GM21576 (cell line): ENCODE measurements at regions not wholly inside any gene's neighbourhood (a gene's known extent, or its start where the extent isn't known, plus 50 kb on each side); places are given as distances from the start of the nearest gene placed in this dataset.
A peak's percentile ranks its signal among the peaks of the same experiment; 100 is the strongest.
"Not testable (repeated sequence)": the region's sequence is repeated elsewhere in the genome, so short reads cannot be mapped to it uniquely, and the experiment has no call there.

Source experiments
- ATAC-seq: cut with Tn5 transposase; IDR thresholded peaks from one replicate; pipeline ENCODE4 v1.9.1; 2021; ENCODE audit warnings: mild to moderate bottlenecking, moderate library complexity; ENCODE audit not compliant: unreplicated experiment

DNA sequence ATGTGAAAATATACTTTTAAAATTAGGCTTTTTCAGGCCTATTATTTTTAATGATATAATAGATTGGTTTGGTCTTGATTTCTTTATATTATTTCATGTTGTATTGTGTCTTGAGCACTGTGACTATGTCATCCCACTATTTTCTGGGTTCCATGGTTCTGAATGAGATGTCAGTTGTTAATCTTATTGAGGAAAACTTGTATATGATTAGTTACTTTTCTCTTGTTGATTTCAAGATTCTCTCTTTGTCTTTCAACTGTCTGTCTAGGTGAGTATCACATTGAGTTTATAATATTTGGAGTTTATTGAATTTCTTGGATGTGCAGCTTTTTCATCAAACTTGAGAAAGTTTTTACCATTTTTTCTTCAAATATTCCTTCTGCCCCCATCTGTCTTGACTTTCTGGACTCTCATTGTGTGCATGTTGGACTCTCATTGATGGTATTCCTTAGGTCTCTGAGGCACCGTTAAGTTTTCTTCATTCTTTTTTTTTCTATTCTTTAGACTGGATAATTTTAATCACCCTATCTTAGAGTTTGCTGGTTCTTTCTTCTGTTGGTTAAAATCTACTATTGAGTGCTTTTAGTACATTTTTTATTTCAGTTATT, 175.8 kb downstream of the TMEM167A start:
- ATAC-seq = no peak

DNA sequence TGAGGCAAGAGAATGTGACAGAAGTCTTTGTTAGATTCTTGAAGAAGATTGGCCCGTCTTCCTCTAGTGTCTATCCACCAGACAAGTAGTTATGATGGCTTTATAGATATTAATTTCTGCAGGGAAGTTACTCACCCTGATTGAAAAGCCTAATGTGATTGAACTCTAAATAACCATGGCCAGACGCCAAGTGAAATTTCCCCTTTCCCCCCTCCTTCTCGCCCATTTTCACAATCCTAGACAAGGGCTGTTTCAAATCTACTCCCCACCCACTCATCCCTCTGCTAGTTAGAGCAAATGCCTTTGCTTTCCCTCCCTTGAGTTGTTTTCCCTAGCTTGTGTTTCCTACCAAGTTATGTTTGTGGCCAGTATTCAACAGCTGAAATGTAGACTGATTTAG, 182.5 kb downstream of the TMEM167A start:
- ATAC-seq = no peak

DNA sequence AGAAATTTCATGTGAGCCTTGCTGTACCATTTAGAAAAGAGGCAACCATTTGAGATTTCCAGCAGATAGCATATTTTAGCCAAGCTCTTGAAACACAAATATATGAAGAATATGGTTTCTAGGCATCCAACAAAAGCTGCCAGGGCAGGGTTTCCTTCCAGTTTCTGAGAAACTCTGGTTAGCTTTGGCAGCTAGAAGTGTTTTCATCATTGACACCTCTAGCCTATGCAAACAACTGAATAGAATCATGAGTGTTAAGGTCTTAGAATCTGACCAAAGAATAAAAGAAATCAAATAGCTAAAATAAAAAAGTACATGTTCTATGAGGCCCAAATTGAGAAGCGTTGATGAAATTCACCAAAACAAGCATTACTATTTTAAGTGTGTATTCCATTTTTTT, 188.1 kb downstream of the TMEM167A start:
- no peak for ATAC-seq

DNA sequence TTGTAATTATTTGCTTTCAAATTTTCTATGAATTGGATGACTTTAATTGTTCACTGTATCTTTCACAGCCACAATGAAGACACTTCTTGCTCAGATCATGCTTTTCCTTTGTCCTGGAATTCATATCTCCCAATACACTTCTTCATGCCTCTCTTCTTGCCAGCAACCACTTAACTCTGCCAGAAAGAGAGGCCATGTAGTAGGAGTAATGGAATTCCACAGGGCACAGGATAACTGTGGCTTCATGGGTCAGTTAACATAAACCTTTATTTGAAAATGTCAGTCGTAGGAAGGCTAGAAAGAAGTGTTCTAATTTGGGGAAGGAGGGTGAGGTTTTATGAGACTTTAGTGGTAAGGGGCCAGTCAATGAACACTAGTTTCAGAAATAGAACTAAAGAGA, 190.3 kb downstream of the TMEM167A start:
- ATAC-seq = no peak

DNA sequence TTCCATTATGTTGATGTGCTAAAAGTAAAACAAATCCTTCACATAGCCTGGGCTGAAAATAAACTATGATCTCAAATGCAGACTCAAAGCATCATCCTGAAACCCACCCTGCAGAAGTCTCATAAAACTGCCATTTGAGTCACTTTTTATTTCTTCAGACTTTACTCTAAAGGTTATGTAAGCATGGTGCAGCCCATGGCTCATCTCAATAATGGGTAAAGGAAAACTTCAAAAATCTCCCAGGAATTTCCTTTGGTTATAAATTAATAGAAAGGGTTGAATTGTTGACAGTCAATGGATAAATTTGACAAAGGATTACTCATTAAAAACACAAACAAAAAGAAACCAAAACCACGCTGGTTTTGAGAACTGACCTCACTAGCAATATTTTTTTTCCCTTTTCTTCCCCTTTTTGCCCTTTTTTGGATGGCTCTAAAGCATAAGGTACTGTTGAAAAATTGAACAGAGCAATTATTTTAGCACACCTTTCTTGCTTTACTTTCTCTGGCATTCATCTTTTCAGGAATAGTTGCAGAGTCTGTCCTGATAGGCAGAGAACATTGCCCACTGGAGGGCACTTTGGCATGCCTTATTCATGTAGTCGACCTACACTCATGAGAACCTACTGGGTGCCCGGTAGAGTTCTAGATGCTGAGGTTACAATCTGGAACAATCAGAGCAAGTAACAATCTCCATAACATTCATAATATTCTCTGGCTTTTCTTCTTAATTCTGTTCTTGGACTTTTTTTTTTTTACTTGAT, 191.4 kb downstream of the TMEM167A start:
- peak; percentile 39 for ATAC-seq

DNA sequence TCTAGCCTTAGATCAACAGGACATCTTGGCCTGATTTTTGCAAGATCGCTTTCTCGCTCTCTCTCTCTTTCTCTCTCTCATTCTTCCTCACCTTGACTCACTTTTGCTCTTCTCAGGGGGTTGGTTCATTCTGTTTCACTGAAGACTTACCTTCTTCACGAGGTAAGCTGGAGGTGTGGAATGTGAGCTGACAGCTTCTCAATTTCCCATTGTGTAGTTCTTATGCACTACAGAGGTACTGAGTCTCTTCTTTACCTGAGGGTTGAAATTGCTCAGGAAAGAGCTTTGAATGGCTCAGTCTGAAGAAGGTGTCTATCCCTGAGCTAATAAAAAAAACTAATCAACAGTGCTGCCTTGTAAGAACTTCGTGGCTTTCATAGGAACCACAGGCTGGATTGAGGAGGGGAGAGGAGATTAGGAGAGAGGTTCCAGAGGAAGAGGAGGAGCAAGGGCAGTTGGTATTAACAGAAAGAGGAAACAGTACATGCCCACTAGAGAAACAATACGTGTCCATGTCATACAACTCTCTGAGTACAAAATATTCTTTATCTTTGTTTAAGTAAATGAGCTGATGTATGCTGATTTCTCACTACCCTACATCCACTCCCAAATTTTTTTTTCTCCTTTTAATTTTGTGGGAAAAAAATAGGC, 192.2 kb downstream of the TMEM167A start:
- no peak for ATAC-seq

DNA sequence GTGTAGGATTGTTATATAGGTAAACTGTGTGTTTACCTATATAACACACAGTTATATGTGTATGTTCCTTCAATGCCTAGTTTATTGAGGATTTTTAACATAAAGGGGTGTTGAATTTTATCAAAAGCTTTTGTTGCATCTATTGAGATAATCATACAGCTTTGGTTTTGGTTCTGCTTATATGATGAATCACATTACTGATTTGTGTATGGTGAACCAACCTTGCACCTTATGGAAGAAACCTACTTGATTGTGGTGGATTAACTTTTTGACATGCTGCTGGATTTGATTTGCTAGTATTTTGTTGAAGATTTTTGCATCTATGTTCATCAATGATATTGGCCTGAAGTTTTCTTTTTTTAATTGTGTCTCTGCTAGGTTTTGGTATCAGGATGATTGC, 194.9 kb downstream of the TMEM167A start:
- no peak for ATAC-seq

DNA sequence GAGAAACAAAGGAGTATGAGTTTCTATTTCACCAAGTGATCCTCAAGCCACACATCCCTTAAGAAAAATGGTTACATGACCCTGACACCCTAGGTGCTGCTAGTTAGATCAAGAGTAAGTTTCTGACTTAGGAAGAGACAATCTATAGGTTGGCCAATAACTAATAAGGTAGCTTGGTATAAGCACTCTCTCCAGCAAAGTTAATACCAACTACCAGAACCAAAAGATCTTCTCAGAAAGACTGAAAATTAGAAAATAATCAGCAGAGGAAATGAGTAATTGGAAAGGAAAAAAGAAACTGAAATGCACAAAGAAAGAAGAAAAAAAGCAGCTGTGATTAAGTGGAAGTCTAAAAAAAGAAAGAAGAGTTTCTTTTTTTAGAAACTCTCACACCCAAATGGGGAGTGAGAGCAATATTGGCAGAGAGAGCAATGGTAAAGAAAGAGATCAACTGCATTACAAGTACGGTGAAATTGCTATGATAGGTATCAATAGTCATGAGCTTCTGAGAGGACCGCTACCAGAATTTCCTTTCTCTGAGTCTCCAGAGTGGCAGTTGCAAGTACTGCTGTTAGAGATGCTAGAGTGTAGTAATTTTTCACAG, 195.5 kb downstream of the TMEM167A start:
- peak; percentile 60 for ATAC-seq

DNA sequence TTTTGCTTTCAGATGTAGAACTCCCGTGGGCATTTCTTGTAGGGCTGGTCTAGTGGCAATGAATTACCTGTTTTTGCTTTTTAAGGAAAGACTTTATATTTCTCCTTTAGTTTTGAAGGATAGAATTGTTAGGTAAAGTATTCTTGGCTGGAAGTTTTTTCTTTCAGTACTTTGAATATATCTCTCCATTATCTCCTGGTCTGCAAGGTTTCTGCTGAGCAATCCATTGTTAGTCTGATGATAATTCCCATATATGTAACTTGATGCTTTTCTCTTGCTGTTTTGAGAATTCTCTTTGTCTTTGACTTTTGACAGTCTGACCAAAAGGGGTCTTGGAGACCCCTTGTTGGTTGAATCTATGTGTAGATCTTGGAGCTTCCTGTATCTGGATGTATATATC, 198.1 kb downstream of the TMEM167A start:
- ATAC-seq = no peak

DNA sequence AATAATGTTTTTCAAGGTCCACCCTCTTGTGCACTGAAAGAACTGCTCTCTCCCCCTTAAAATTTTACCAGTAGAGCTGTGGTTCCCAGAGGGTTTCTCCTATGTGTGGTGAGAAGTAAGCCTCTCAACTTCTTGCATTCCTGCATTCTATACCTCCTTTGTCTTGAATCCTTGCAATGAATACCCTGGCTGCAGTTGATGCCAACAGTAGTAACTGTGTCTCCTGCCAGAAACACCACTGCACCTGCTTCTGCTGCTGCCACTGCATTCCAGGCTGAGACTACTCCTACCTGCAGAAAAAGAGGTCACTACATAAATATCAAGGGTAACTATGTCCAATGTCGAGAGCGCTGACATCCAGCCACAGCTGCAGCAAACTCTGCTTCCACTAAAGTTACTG, 203.7 kb downstream of the TMEM167A start:
- no peak for ATAC-seq

DNA sequence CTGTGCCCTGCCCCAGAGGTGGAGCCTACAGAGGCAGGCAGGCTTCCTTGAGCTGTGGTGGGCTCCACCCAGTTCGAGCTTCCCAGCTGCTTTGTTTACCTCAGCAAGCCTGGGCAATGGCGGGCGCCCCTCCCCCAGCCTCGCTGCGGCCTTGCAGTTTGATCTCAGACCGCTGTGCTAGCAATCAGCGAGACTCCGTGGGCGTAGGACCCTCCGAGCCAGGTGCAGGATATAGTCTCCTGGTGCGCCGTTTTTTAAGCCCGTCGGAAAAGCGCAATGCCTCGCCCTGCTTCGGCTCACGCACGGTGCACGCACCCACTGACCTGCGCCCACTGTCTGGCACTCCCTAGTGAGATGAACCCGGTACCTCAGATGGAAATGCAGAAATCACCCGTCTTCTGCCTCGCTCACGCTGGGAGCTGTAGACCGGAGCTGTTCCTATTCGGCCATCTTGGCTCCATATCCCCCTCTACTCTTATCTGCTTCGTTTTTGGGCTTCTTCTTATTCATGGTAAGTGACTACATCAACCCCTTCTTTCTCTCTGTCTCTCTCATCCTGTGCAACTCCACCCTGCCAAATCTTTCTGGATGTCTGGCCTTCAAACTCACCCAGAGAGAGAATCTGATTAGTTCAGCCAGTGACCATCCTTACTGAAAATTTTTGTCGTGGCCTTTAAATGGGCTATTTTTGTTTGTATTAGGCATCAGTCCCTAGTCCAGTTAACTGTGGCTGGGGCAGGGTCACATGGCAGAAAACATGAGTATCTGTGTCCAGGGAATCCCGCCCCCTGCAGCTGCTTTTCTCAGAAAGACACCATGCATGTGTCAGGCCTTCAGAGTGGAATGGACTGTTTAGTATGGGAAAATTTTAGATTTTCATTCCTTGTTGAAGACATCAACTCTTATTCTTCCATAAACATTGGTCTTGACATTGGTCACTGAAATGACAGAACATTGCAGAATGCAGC, 204.6 kb downstream of the TMEM167A start:
- ATAC-seq = not testable (repeated sequence)

DNA sequence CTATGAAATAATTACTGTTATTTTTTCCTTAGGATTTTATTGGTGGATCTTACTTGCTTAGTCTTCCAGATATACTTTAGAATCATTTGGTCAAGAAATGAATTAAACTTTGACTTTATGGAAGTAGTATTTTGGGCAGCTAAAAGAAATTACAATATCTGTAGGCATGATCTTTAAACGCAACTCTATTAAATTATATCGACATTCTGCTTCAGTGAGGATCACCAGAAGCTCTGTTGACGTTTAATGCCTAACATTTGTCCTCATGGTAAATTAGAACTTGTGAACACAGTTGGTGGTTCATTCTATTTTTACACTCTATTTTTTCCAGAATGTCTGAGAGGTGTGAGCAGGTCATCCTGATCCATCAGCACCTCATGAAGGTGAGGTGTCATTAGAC, 211.6 kb downstream of the TMEM167A start:
- no peak for ATAC-seq

DNA sequence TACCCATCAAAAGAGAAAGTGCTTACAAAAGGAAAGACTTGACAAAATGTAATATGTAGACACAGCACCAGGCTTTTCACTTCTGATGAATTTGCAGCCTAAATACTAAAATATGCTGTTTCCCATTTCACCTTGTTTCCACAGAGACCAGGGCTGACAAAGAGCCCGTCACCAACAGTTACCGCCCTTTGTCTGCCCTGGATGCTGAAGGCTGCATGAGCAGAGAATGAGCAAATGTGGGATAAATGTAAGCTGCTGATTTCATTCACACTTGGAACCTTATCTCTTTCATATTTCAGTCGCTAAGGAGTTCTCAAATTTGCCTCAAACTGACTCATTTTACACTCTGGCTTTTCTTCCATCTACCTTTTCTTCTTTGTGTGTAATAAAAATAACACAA, 213.9 kb downstream of the TMEM167A start:
- no peak for ATAC-seq

DNA sequence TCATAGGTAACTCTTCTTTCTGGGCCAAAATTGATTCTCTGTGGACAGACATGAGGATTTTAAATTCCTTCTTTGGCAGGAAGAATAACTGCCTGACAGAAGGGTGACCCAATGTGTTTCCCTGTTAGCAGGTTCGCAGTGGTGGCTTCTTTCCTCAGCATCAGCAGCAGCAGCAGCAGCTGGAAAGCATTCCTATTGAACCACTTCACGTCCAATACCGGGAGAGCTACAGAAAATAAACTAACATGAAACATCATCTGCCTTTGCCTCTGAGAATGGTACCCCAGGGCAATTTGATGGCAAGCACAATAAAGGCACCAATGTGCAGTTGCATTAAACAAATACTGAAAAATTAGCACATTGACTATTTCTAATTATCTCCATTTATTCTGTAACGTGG, 214.5 kb downstream of the TMEM167A start:
- no peak for ATAC-seq

DNA sequence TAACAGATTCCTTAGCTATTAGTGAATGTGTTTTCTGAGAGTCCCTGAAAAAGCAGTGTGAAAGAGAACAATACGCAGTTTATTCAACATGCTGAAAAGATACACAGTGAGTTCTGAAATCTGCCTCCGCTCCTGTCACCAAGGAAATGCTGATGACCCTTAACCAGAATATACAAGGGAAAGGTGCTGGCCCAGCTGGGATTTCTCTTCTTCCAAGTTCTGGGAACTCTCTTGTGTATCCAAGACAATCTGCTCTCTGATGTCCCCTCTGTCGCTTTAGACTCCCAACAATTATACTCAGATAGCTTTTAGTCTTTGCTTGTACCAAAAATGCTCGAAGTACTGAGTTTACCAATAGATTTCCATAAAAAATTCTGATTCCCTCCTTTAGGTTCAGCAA, 214.9 kb downstream of the TMEM167A start:
- ATAC-seq = no peak

DNA sequence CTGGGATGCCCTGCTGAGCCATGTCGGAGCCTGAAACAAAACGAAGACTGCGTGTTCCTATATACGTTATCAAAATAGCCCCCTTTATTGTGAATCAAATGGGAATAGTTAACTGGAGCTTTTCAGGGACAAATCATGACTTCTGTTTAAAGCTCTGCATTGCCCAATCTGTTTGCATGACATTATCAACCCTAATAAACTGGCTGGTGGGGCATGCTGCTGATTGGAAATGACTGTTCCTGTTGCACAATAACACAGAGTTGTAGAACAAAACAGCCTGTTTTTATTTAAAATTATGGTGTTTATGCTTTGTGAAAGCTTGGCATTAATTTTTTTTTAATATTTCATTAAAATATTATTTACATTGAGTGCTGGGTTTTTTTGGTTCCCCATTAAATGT, 215.5 kb downstream of the TMEM167A start:
- ATAC-seq = no peak

DNA sequence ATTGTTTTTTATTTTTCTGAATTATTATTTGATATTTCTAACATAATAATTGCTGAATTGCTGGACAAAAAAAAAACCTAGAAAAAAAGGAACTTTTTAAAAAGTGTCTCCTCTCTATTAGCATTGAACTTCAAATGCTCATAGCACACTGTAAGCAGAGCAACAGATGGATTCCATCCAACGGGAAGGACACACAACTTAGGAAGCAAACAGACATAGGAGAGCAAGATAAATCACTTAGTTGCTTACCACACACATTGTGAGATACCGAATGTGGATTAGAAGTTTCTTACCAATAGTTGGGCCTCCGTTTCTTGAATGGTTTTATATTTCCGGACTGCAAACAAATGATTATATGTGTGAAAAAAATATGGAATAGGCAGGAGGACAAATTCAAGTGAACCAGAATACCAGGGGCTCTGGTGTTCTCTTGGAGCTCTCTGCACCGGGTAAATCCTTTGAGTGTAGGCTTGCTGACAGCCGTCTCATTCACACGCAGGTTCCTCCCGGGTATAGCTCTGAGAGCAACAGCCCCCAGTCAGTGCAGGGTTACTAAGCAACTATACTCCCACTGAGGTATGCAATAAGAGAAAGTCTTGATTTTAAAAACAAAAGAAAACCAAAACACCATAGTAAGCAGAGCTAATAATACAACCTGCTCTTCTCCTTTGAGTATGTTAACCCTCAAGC, 217.6 kb downstream of the TMEM167A start:
- no peak for ATAC-seq

DNA sequence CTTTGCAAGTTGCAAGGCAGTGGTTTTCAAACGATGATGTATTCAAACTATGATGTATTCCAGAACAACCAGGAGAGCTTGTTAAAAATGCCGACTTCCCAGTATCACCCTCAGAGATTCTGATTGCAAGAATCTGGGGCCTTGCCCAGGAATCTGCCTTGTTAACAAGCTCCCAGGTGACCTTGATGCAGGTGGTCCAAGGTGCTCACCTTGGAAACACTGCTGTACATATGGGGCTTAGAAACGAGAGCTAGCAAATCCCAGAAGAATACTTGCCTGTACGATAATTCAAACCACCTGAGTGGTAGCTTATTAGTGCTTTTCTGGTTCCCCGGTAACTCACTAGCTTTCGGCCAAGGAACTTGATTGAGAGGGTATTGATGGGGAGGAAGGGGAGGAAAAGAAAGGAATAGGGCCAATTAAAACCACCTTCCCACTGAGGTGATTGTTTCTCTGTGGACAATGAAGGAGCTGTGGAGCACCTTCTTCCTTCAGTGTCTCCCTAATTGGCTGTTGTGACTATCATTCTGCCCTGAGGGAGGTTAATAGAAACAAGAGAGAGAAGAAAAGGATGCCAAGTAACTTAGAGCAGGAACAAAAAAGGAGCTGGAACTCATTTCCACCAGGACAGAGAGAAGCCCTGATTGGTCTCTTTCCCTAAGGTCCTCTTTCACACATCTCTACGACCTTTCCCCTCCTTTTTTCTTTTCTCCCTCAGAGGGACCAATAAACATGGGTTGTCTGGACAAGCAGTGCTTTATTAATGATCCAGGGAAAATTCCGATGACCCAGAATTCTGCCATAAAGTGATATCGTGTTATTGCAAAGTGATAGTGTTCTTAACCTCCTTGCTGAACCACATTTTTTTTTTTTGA, 218.8 kb downstream of the TMEM167A start:
- ATAC-seq = no peak

DNA sequence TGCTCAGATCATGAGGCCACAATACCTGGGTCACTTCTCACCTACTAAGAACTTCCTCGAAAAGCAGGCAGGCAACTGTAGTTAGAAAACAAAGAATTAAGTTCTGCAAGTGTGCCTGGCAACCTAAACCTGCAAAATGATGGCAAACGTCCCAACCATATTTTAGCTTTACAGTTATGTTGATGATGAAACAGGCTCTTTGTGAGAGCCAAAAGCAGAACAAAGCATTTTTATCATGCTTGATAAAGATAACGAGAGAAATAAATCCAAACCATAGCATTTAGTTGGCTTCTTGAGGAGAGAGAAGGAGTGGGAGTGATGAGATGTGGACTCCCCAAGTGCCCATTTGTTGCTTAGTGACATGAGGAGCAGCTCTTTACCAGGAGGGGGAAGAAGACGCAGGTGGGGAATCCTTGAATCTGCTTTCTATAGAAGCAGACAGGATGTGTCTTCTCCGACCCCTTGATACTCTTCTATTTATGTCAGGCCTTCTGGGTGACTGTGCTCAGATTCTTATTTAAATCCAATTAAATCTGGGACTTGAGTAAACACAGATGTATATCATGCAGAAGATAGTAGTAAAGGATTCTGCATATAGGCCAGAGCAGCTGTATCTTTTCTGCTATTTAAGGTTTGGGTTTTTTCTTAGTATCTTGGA, 221.2 kb downstream of the TMEM167A start:
- no peak for ATAC-seq
